Smooth muscle cell (in vitro differentiated cells): ENCODE measurements at regions not wholly inside any gene's neighbourhood (a gene's known extent, or its start where the extent isn't known, plus 50 kb on each side); places are given as distances from the start of the nearest gene placed in this dataset.
"Not testable (repeated sequence)": the region's sequence is repeated elsewhere in the genome, so short reads cannot be mapped to it uniquely, and the experiment has no call there.

Source experiments
- DNase-seq: peaks from one replicate; lab custom pipeline; 2025; ENCODE audit not compliant: unreplicated experiment; lab: John Stamatoyannopoulos, UW
- H2AFZ ChIP-seq: fragments of 200-600 bp; sonication (generic); 2 replicates; pipeline ENCODE4 v1.6.0; 2016; ENCODE audit warnings: antibody characterized with exemption, low read depth, mild to moderate bottlenecking
- H3F3A ChIP-seq: fragments of 200-600 bp; sonication (generic); 2 replicates; pipeline ENCODE4 v1.6.0; 2017; ENCODE audit warnings: antibody characterized with exemption, low read depth
- H3K27ac ChIP-seq: fragments of 200-600 bp; sonication (generic); 2 replicates; pipeline ENCODE4 v1.5.1; 2016; ENCODE audit warnings: low read depth, mild to moderate bottlenecking
- H3K27me3 ChIP-seq: fragments of 200-600 bp; sonication (generic); 2 replicates; pipeline ENCODE4 v1.6.1; 2016; ENCODE audit warnings: low read depth, mild to moderate bottlenecking
- H3K36me3 ChIP-seq: fragments of 200-600 bp; sonication (generic); 2 replicates; pipeline ENCODE4 v1.5.1; 2016; ENCODE audit warnings: low read depth
- H3K4me1 ChIP-seq: fragments of 200-600 bp; sonication (generic); 2 replicates; pipeline ENCODE4 v1.5.1; 2016; ENCODE audit warnings: low read depth
- H3K4me2 ChIP-seq: fragments of 200-600 bp; sonication (generic); 2 replicates; pipeline ENCODE4 v1.6.0; 2016; ENCODE audit warnings: mild to moderate bottlenecking
- H3K4me3 ChIP-seq: fragments of 200-600 bp; sonication (generic); 2 replicates; pipeline ENCODE4 v1.5.1; 2016; ENCODE audit warnings: mild to moderate bottlenecking
- H3K79me2 ChIP-seq: fragments of 200-600 bp; sonication (generic); 2 replicates; pipeline ENCODE4 v1.6.0; 2016; ENCODE audit warnings: low read depth, mild to moderate bottlenecking
- H3K9ac ChIP-seq: fragments of 200-600 bp; sonication (generic); 2 replicates; pipeline ENCODE4 v1.6.0; 2016; ENCODE audit warnings: low read depth
- H3K9me3 ChIP-seq: fragments of 200-600 bp; sonication (generic); replicated peaks from 2 replicates; pipeline ENCODE4 v1.5.1; 2016; ENCODE audit warnings: low read depth
- H4K20me1 ChIP-seq: fragments of 200-600 bp; sonication (generic); 2 replicates; pipeline ENCODE4 v1.6.0; 2016; ENCODE audit warnings: low read depth
- CTCF ChIP-seq: fragments of 200-600 bp; sonication (generic); IDR thresholded peaks from 2 replicates; pipeline ENCODE4 v1.5.1; 2017; ENCODE audit warnings: borderline replicate concordance, mild to moderate bottlenecking, antibody characterized with exemption; ENCODE audit not compliant: insufficient read depth, poor library complexity, severe bottlenecking
- WGBS: methylation state at CpG from one replicate; pipeline ENCODE4 v1.1.7; 2016; ENCODE audit warnings: low lambda C conversion rate; 5-methylcytosine and 5-hydroxymethylcytosine counted together

- Histone ChIP-seq H3K4me1 (no peaks in the 10 kb centered on the region), H3K9ac (no peak overlapping the region), H3K27ac (no peak overlapping the region), H3K79me2 (no peaks in the 10 kb centered on the region), H3K27me3 (no peaks in the 10 kb centered on the region), H3K9me3 (no peaks in the 10 kb centered on the region), H4K20me1 (no peaks in the 10 kb centered on the region), H3K4me2 (no peak overlapping the region), H2AFZ (no peak overlapping the region), H3F3A (no peaks in the 10 kb centered on the region), H3K4me3 (no peak overlapping the region), H3K36me3 (no peaks in the 10 kb centered on the region)
- WGBS, result 94% methylated on average over 2 of the region's 2 CpGs
- TF ChIP-seq CTCF, result no peak
- no peak for DNase-seq
Measured at GRCh38 chr2:184314829-184315228, 283.5 kb upstream of the ZNF804A start.

- WGBS, result 67% methylated on average over 2 of the region's 2 CpGs
- Histone ChIP-seq H3K9me3 (no peaks in the 10 kb centered on the region), H3K27me3 (no peaks in the 10 kb centered on the region), H3K4me3 (no peak overlapping the region), H2AFZ (no peak overlapping the region), H3K36me3 (no peaks in the 10 kb centered on the region), H3K27ac (no peak overlapping the region), H3K79me2 (no peaks in the 10 kb centered on the region), H3K4me1 (no peaks in the 10 kb centered on the region), H3F3A (no peaks in the 10 kb centered on the region), H4K20me1 (no peaks in the 10 kb centered on the region), H3K9ac (no peak overlapping the region), H3K4me2 (no peak overlapping the region)
- TF ChIP-seq CTCF, result no peak
- DNase-seq, result no peak
Measured at GRCh38 chr2:184316921-184317320, 281.4 kb upstream of the ZNF804A start.

GRCh38 chr2:184322615-184323014 lies 275.7 kb upstream of the ZNF804A start:
- TF ChIP-seq CTCF, result no peak
- no peak overlapping the region for H3K4me3 ChIP-seq
- H3K27me3 ChIP-seq, result no peaks in the 10 kb centered on the region
- H3K4me1 ChIP-seq, result no peaks in the 10 kb centered on the region
- WGBS, result 83% methylated on average over 3 of the region's 3 CpGs
- no peak overlapping the region for H3K27ac ChIP-seq
- H2AFZ ChIP-seq, result no peak overlapping the region
- no peak overlapping the region for H3K9ac ChIP-seq
- H3K4me2 ChIP-seq, result no peak overlapping the region
- H3K36me3 ChIP-seq, result no peaks in the 10 kb centered on the region
- H4K20me1 ChIP-seq, result no peaks in the 10 kb centered on the region
- DNase-seq, result no peak
- H3F3A ChIP-seq, result no peaks in the 10 kb centered on the region
- no peaks in the 10 kb centered on the region for H3K79me2 ChIP-seq
- H3K9me3 ChIP-seq, result no peaks in the 10 kb centered on the region

GRCh38 chr2:184326066-184326465 lies 272.3 kb upstream of the ZNF804A start:
- Histone ChIP-seq H3K4me1 (no peaks in the 10 kb centered on the region), H3K4me2 (no peak overlapping the region), H3K36me3 (no peaks in the 10 kb centered on the region), H3K4me3 (no peak overlapping the region), H2AFZ (no peak overlapping the region), H3K79me2 (no peaks in the 10 kb centered on the region), H3F3A (no peaks in the 10 kb centered on the region), H3K27ac (no peak overlapping the region), H4K20me1 (no peaks in the 10 kb centered on the region), H3K9me3 (no peaks in the 10 kb centered on the region), H3K9ac (no peak overlapping the region), H3K27me3 (no peaks in the 10 kb centered on the region)
- 89% methylated on average over 2 of the region's 2 CpGs for WGBS
- no peak for TF ChIP-seq CTCF
- no peak for DNase-seq

- not testable (repeated sequence) for H3K79me2 ChIP-seq, H3K27me3 ChIP-seq, H3K9ac ChIP-seq, H3K4me1 ChIP-seq, DNase-seq, H3K4me2 ChIP-seq, H3K4me3 ChIP-seq, H3K27ac ChIP-seq, H3F3A ChIP-seq, H3K9me3 ChIP-seq, H3K36me3 ChIP-seq, H2AFZ ChIP-seq, H4K20me1 ChIP-seq
- 86% methylated on average over 20 of the region's 30 CpGs for WGBS
Measured at GRCh38 chr2:184327805-184328204, 270.5 kb upstream of the ZNF804A start.

- 98% methylated on average over 18 of the region's 18 CpGs for WGBS
Measured at GRCh38 chr2:184330561-184330960, 267.8 kb upstream of the ZNF804A start.

More at GRCh38 chr2:184330561-184330960, 267.8 kb upstream of the ZNF804A start:
- DNase-seq, H3K9ac ChIP-seq, H3K27ac ChIP-seq, H2AFZ ChIP-seq, H3K27me3 ChIP-seq, H3K9me3 ChIP-seq, H3F3A ChIP-seq, H3K79me2 ChIP-seq, H3K4me2 ChIP-seq, H4K20me1 ChIP-seq, H3K36me3 ChIP-seq, H3K4me1 ChIP-seq, H3K4me3 ChIP-seq: not testable (repeated sequence)
